ENCODE measurements at regions not wholly inside any gene's neighbourhood (a gene's known extent, or its start where the extent isn't known, plus 50 kb on each side); places are given as distances from the start of the nearest gene placed in this dataset.

DNA sequence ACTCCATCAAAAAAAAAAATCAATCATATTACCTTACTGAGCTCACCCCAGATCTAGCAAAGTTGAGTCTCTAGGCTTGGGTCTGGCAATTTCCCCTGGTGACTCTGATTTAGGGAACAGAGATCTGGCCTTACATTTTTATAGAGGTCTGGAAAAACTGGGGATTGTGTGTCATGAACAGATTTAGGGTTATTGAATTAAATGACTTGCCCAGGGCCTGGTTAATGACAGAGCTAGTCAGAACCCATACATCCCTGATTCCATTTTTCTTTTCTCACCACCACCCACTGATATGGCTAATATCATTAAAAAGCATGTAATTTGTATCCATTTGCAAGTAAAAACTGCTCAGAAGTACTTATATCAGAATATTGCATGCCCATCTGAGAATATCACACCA is 163.4 kb upstream of the OGFRL1 start:
- TF ChIP-seq, protein P1, sequence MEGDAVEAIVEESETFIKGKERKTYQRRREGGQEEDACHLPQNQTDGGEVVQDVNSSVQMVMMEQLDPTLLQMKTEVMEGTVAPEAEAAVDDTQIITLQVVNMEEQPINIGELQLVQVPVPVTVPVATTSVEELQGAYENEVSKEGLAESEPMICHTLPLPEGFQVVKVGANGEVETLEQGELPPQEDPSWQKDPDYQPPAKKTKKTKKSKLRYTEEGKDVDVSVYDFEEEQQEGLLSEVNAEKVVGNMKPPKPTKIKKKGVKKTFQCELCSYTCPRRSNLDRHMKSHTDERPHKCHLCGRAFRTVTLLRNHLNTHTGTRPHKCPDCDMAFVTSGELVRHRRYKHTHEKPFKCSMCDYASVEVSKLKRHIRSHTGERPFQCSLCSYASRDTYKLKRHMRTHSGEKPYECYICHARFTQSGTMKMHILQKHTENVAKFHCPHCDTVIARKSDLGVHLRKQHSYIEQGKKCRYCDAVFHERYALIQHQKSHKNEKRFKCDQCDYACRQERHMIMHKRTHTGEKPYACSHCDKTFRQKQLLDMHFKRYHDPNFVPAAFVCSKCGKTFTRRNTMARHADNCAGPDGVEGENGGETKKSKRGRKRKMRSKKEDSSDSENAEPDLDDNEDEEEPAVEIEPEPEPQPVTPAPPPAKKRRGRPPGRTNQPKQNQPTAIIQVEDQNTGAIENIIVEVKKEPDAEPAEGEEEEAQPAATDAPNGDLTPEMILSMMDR (IDR thresholded peaks at IDR 0.05): no peak
- no peak for TF ChIP-seq POLR2A (IDR thresholded peaks at IDR 0.05)

Data from breast epithelium (tissue), 3 donors.